Activated T-helper 9 cell treated with anti-CD3 and anti-CD28 coated beads, Interleukin-2, amount 50 U/mL, for 16 hours (primary cell): ENCODE measurements at regions not wholly inside any gene's neighbourhood (a gene's known extent, or its start where the extent isn't known, plus 50 kb on each side); places are given as distances from the start of the nearest gene placed in this dataset.
"Not testable (repeated sequence)": the region's sequence is repeated elsewhere in the genome, so short reads cannot be mapped to it uniquely, and the experiment has no call there.

Experiments used
- DNase-seq: peaks from one replicate; pipeline ENCODE4 v3.0.0-alpha.2; 2020; ENCODE audit warnings: low read depth

DNA sequence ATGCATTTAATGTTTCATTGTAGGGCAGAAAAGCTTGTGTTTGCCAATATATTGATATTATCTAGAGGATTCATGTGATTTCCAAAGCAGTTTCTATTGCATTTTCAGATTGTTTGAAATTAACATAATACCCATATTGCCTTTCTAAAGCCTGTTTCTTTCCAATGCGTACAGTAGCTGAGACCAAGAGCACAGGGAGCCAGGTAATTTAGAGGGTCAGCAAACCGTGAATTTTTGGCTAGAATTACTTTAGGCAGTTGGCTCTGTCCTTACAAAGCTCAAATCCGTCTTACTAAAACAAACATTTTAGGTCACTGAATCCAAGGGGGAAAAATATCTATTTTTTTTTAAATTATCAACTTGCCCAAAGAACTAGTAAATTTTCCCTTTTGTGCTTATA, 604.9 kb upstream of the ADARB2 start:
- DNase-seq: no peak

DNA sequence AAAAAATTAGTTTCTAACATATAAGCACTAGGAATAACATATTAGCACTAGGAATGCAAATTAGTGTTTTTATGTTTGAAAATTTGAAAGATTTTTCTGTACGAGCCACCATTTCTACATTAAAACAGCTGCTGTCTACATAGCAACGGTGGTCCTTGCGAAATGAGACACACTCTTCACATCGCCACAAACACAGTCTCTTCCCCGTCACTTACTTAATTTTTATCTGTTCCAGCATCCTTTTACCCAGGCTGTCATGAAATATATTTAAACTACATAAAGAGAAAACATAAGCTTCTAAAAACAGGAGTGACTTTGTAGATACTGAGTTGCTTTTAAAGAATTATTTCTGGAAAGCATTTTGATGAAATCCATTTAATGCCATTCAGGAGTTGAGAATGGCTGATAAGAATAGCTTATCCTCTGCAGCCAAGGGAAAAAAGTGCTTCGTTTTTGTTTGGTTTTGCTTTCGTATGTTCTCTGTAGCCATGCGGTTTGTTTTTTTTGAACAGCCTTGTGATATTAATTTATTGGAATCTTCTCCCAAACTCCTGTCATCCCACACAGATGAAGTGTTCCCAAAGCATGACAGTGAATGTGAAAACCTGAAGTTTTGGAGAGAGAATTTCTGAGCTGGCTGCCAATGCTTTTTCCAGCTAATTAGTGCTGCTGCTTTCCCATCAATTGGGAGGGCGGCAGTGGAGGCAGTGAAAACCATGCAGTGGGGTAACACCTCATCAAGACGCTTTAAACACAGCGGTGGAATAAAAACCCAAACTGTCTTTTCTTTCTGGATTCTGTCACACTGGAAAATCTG, 603.7 kb upstream of the ADARB2 start:
- no peak for DNase-seq

DNA sequence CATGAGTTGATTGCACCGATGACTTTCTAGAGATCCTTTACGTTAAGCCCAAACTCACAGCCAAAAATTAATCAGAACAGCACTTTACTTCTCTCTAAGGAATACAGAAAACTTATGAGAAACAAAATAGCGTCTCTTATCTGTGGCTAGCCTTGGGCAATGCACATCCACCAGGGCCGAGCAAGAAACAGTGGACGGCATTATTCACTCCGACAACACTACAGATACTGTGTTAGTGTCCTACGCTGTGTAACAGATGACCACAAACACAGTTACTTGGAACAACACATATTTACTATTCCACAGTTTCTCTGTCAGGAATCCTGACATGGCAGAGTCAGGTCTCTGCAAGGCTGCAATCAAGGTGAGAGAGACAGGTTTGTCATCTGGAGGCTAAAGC, 598.3 kb upstream of the ADARB2 start:
- DNase-seq: no peak

DNA sequence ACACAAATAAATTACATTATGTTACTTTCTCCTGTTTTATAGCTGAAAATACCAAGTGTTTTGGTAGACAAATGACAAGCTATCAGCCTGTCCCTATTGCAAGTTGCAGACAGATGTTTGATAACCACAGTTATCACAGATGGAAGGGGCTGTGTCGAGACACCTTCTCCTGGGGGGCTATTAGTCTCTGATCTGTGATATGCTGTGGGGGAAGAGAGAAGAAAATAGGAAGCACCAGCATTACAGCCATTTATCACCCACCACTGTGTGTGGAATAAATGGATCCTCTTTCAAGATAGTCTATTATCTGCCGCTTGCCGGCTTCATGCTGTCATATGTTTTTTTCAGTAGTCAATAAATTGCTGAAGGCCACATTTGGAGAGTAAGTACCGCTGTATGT, 597.2 kb upstream of the ADARB2 start:
- no peak for DNase-seq

DNA sequence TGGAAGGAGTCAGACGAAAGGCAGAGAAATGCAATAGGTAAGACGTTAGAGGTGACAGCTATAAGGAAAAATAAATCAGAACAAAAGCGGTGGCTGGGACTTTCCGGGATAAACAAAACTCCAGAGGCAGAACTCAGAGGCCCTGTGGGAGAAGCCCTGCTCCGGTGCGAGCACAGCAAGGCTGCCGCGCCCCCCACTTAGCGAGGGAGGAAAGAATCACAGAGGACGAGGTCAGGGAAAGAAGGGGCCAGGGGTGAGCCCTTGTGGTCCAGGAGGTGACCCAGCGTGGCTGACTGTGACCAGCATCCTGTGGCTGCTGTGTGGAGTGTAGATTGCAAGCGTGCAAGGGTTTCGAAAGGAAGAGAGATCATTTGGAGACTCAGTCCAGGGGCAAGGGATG, 591.8 kb upstream of the ADARB2 start:
- no peak for DNase-seq

DNA sequence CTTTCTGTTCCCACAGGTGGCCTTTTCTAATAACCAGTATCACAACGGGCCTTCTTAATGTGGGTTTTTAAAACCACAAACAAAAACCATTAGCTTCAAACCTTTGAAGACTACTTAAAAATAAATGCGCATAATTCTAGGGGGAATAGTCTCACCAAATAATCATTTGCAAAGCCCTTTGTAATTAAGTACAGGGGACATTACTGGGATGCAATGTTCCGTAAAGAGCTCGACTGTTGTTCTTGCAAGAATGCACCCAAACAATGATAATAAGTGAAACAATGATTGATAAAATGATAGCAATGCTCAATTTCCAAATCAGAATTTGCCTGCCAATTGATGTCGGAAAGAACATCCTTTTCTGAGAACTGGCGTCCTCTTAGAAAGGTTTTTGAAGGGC, 589.1 kb upstream of the ADARB2 start:
- DNase-seq: no peak

DNA sequence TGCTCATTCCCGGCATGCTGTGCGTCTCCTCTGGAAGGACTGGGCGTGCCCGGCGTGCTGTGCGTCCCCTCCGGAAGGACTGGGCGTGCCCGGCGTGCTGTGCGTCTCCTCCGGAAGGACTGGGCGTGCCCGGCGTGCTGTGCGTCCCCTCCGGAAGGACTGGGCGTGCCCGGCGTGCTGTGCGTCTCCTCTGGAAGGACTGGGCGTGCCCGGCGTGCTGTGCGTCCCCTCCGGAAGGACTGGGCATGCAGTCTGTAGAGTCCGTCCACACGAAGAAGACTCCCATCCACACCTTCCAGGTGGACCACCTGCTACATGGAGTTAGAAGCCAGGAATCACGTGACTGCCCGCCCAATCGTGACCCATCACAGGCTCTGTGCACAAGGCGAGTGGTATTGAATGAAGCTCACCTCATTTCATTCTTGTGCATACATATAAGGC, 577.7 kb upstream of the ADARB2 start:
- DNase-seq: not testable (repeated sequence)

DNA sequence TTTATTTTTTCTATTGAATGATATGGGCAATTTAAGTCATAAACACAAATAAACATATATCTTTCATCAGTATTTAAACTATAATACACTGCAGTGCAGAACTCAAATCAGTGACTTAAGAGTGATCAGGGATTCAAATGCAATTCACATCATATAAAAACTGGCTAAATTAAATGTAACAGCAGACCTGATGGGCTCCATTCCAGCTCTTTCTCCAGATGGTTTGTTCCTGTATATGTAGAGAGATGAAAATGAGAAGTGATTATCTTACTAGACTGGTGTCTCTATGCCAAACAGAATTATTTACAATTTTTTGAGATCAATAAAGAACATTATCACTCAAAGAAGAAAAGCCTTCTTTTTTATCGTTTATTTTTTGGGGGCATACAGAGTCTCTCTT, 568.8 kb upstream of the ADARB2 start:
- DNase-seq: no peak

DNA sequence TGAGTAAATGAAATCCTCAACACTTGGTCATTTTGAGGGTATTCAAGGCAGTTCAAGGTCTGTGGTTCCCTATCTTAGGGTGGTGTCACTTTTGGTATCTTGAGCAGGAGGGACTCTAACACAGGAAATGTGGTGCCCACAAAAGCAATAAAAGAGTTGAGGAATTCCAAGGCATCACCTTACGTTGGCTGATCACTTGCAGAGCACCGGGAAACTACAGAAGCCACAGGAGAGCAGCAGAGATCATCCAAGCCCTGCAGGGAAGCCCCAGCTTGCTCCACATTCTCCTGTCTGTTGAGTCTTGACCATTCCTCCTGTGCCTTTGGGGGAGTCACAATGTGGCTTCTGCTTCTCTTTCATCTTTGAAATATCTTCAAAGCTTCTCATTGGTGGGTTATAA, 565.8 kb upstream of the ADARB2 start:
- no peak for DNase-seq

DNA sequence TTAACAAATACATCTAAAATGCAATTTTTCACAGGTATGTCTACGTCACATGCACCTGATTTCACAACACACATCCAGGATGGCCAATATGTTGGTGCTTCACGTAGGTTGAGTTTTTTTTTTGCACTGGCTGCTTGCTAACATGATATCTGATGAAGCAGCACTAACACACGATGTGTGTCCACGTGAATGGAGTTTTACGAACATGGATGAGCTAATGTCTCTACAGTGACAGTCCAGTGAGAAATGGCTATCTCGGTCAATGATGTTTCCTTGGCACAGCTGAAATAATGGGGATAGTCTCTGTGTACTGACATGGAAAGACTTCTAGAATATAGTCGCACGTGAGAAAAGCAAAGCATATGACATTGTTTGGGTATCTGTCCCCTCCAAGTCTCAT, 563.9 kb upstream of the ADARB2 start:
- DNase-seq: no peak

DNA sequence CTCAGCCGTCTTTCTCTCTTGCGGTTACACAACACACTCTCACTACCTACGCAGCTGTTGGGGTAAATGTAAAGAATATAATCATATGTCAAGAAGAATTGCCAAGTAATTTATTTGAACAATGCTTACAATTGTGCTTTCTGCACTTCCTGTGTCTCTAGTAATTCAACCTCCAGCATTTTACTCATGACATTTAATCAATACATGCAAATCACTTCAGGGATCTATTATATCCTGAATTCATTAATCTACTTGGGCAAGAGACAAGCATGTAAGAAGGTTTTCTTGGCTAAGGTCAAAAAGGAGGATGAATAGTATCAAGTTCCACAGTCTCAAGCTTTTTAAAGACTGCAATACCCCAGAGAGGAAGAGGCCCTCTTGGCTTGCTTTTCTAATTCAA, 562.9 kb upstream of the ADARB2 start:
- no peak for DNase-seq

DNA sequence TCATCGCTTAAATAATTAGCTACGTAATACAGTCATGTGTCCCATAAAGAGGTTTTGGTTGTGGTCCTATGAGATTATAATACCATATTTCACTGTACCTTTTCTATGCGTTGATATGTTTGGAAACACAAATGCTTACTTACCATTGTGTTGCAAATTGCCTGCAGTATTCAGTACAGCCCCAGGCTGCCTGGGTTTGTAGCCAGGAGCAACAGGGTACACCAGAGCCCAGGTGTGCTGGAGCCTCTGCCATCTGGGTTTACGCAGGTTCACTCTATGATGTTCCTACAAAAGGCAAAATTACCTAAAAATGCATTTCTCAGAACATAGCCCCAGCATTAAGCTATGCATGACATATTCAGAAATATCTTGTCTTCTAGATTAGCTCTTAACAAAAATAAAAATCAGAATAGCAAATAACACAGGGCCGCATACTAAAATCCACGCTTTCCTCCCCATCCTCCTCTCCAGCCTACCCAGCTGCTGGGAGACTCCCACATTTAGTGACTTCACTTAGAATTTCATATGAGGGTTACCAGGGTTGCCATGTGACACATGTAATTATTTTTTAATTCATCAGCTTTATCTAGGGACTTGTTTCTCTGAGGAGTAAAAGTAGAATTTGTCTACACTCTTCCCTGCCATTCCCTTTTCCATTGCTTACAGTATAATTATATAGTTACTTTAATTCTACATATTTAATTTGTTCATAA, 559.0 kb upstream of the ADARB2 start:
- no peak for DNase-seq

DNA sequence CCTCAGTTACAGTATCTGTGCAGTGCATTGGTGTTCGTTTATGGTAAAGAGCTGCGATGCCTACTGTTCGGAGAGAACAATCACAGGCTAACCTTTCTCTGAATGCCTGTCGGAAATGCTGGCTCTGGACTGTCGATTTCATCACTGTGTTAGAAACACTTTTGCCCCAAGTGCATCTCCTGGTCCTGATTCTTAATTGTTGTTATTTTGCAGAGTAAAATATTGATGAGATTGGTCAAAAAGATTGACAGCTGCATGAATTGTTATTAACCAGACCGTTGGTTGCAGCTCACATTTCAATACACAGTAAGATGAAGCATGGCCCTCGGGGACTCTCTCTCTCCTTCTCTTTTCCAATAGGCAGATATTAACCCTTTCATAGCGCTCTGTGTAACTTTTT, 557.4 kb upstream of the ADARB2 start:
- DNase-seq: no peak

DNA sequence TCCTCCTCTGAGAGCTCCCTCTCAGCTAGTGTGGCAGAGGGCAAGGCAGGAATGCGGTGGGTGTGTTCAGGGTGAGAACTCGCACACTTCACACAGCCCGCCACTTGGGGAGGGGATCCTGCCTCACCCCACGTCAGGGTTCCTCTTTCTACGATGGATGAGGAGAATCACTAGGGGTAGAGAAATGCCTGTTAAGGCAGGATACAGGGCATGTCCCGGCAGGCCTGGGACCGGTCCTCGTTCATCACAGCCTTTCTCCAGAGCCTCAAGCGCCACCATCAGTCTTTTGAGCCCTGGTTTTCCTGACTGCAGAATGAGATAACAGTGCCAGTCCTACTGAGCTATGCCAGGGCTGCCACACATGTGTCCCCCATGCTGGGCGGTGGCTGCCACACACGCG, 546.7 kb upstream of the ADARB2 start:
- no peak for DNase-seq

DNA sequence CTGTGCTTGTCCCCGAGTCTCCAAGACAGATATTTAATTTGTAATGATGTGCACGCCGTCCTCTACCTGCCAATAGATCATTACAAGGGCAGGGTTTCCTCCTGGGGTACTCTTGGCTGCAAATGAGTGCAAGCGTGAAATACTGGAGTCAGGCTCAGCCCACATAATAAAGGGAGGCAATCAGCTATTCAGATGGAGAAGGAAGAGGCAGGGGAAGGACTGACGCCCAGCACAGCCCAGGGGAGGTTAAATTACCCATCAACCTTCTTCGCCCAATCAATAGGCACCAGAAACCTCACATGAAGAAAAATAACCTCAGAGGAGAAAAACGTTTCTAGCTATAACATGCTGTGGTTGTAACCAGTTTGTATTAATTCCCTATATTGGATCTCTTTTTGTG, 544.9 kb upstream of the ADARB2 start:
- DNase-seq: no peak

DNA sequence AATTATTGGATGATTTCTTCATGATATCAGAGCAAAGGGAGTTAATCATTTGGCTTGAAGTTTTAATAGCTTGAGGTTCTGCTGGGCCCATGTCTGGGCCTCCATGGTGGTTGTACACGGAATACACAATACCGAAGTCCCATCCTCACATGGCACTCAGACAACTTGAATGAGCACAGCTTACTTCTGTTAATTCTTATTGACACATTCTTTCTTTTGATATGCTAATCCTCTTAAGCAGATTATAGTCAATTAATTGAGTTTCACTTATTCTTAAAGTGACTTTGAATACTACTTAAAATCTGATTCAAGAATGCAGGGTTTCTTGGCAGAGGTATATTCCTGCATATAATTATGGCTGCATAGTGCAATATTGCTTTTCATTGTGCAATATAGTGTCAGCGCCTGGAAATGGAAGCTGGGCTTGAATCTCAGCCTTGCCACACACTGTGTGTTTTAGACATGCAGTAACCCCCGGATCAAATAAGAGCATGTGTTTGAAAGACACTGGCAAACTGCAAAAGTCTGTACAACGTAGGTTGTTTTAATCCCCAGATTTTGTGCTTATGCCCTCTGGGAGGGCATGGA, 543.5 kb upstream of the ADARB2 start:
- DNase-seq: no peak

DNA sequence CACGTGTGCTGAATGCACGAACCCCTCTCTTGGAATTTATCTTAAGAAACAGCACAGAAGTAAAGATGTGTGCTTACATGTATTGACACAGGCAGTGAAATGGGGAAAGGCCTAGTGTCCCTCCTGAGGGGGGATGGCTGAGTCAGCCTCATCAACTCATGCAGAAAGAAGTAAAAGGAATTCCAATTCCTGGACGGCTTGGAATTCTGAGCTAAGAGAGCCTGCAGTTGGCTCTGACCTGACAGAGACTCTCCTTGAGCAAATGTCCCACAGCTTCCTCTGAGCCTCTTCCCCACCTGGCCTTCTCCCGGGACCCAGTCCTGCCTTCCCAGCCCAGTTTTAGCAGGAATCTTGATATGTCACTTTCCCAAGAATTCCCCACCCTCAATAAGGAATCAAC, 542.4 kb upstream of the ADARB2 start:
- DNase-seq: no peak

DNA sequence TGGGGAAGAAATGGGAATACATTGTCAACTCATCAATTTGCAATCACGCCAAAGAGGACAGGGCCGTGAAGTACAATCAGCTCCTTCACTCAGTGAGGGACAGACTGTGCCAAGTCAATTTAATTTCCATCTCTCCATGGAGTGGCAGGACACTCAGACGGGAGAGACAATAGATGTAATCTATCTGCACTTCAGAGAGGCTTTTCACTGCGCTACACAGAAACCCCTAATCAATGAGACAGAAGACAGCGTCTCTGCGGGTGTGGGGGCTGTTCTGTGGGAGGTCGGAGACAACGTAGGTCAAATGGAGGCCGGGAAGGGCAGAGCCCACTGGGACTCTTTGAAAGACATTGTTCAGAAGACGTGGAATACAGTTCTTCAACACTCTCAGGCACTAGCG, 541.0 kb upstream of the ADARB2 start:
- no peak for DNase-seq

DNA sequence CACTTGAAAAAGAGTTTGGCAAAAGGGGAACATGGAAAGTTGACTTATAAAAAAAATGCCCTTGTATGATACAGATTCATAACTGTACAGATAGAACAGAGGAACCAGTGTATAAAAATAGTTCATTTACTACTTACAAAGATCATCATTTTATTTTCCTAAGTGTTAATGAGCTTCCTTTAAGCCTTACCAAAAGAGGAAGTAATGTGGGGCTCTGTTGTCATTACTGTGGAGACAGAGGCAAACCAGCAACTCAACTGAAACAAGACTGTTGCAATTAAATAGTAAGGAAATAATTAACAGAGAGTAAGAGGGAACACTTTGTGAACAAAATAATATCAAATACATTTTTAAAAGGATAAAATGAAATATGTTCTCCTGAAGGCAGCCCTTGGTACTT, 526.2 kb upstream of the ADARB2 start:
- no peak for DNase-seq

DNA sequence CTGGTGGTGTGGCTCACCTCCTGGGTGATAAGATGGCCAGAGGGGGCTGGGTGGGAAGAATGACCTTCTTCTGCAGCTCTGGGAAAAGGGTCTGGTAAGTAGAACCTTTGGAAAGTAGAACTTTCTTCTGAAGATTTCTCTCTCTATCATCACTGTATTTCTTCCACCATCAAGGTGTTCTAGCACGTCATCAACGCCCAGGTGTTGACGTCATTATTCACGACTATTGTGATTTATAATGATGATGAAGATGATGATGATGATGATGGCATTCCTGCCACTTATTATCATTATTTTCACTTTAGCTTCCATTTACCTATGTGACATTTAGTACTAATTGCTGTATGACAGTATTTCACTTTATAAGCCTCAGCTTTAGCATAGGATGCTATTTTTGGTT, 525.6 kb upstream of the ADARB2 start:
- no peak for DNase-seq

DNA sequence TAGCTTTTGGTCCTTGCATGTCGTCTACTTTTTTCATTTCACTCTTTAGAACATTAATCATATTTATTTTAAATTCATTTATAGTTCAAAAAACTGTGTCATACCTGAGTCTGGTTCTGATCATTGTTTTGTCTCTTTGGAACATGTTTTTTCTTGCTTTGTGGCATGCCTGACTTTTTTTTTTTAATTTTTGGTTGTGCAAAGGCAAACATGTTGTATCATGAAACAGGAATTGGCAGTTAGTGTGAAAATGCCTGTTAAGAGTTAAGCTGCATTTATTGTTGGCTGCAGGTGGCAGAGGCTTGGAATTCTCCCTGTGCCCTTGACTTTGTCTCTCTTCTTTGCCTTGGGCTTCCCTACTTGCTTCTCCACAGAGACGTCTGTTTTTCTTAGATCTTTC, 525.0 kb upstream of the ADARB2 start:
- DNase-seq: no peak

DNA sequence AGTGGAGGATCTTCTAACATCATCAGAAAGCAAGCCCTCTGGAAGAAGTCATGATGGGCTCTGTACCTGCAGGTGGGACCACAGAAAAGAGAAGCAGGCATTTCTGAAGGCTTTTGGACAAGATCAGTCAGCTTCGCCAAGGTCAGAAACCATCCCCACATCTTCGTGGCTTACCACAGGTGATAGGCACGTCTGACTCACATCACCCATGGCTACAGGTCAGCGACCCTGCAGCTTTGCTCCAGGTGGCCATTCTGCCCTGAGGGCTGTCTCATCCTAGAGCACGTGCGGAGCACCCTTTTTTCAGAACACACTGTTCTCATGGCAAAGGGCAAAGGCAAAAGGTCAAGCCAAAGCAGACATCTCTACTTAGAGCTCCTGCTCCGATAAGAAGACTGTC, 518.9 kb upstream of the ADARB2 start:
- no peak for DNase-seq

DNA sequence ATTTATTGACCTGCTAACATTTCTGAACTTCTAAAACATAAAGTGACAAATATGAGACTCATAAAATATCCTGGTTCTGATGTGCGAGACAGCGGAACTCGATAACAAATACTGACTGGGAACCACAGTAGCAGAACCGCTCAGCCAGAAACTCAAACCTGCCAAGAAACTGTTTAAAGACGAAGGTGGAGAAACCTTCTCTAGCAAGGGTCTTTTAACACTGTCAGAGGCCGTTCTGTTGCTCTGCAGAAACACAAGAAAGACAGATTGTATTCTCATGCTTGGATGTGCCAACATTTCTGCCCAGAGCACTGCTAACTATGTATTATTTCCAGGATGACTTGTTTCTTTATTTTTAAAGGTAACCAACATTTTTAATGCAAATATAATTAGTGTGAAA, 514.8 kb upstream of the ADARB2 start:
- DNase-seq: no peak
